HG02938 (cell line): ENCODE measurements at regions not wholly inside any gene's neighbourhood (a gene's known extent, or its start where the extent isn't known, plus 50 kb on each side); places are given as distances from the start of the nearest gene placed in this dataset.
A peak's percentile ranks its signal among the peaks of the same experiment; 100 is the strongest.

ENCODE experiments used
- ATAC-seq: cut with Tn5 transposase; IDR thresholded peaks from one replicate; pipeline ENCODE4 v1.9.1; 2021; ENCODE audit warnings: mild to moderate bottlenecking, moderate library complexity; ENCODE audit not compliant: unreplicated experiment

- ATAC-seq, result no peak
Observed at GRCh38 chr1:90502696-90503095, 214.4 kb downstream of the BARHL2 start.

DNA sequence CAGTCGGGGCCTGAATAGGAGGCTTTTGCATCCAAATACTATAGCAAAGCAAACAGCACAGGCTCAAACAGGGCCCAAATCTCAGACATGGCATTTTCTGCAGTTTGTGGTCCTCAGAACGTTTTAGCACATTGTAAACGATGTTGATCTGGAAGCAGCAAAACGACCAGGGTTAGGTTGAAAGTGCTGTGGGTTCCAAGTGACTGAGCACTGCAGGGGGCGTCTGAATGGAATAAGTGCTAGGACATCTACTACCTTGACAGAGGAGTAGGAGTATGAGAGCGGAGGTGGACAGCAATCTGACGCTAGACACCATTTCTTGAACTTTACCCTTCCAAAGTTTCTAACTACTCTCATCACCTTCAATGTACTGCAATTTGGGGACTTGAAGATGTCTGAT lies 214.9 kb downstream of the BARHL2 start:
- ATAC-seq, result no peak

GRCh38 chr1:90501281-90501680 lies 215.8 kb downstream of the BARHL2 start:
- ATAC-seq, result no peak

GRCh38 chr1:90494748-90495282 lies 222.3 kb downstream of the BARHL2 start:
- no peak for ATAC-seq

GRCh38 chr1:90488451-90488850 lies 228.7 kb downstream of the BARHL2 start:
- no peak for ATAC-seq

GRCh38 chr1:90486996-90487395 lies 230.1 kb downstream of the BARHL2 start:
- ATAC-seq, result no peak

GRCh38 chr1:90486134-90486824 lies 230.8 kb downstream of the BARHL2 start:
- ATAC-seq, result peak; percentile 68

GRCh38 chr1:90480271-90480835 lies 236.7 kb downstream of the BARHL2 start:
- no peak for ATAC-seq

DNA sequence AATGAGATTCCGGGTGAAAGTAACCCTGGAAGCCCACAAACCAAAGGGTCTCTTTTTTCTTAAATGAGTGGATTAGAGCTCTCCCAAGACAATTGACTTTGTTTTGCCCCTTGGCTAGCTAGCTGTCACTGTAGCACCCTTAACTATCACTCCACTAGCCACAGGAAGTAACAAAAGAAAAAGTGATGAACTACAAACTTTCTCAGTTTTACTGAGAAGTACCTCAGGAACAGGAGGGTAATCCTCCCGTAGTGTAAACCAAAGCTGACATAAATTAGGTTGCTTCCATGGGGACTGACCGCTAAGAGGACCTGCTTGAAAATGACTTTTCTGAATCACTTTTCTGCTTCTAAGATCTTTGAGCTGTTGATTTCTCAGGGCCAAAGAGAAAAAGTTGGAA lies 240.1 kb downstream of the BARHL2 start:
- no peak for ATAC-seq

- ATAC-seq, result no peak
Observed at GRCh38 chr1:90476411-90476810, 240.7 kb downstream of the BARHL2 start.

GRCh38 chr1:90475631-90476030 lies 241.5 kb downstream of the BARHL2 start:
- ATAC-seq, result no peak

DNA sequence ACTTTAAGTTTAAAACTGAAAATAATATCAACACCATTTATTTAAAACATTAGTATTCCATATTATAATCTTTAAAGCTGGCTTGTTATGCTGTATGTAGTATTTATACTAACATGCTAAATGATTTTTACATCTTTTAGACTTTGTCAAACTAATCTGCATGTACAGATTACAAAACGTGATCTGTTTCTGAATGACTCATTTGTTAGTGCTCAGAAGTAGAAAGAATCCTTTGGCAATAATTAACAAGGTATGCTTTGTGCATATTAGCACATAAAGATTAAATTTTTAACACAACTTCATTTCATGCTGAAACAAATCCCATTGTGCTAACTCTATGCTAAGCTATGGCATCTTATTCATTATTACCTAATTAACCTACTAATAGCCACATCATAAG lies 242.4 kb downstream of the BARHL2 start:
- no peak for ATAC-seq

- ATAC-seq, result no peak
Observed at GRCh38 chr1:90474158-90474557, 242.9 kb downstream of the BARHL2 start.

- ATAC-seq, result no peak
Observed at GRCh38 chr1:90472775-90473174, 244.3 kb downstream of the BARHL2 start.

DNA sequence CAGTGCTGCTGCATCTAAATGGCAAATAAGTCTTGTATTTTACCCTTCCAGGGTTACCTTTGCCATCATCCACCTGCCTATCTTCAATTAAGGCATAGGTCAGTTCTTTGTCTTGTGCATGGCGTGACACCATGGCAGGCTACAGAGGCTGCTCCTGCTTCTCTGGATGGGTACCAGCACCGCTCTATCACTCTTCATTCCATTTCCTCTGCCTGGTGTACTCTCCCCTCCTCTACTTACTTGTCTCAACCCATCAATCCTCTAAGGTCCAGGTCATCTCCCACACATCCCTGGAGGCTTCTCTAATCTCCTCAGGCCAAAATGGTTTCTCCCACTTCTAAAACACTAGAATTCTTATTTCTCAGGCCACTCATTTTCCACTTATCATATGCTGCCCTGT lies 257.5 kb downstream of the BARHL2 start:
- ATAC-seq, result no peak

GRCh38 chr1:90457985-90458384 lies 259.1 kb downstream of the BARHL2 start:
- no peak for ATAC-seq

DNA sequence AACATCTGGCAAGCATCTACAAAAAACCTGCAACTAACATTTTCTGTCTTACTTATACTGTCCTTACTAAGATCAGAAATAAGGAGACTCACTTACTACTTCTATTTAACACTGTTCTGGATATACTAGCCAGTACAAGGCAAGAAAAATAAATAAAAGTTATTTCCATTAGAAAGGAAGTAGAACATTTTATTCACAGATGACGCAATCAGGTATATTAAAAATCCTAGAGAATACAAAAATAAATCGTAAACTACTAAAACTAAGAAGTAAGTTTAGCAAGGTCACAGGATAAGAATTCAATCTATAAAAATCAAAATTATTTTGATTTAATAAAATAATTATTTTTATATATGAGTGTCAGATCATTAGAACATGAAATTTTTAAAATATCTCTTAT lies 264.6 kb downstream of the BARHL2 start:
- no peak for ATAC-seq

- no peak for ATAC-seq
Observed at GRCh38 chr1:90443354-90443753, 273.7 kb downstream of the BARHL2 start.

DNA sequence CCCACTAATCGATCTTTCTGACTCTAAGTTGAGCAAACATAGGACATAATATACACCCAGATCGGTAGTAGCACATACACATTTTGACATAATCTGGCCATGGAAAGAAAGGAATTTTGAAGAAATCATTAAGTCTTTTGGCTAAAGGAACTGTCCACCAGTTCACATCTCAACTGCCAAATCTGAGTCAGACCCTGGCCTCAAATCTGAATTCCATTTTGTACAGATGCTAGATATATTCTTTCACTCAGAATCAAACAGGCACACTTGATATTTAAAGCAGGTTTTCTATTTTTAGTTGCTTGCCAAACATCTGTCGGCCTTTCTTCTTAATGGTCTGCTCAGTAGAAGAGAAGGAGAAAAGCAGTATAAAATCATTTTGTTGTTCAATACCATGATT lies 281.8 kb downstream of the BARHL2 start:
- ATAC-seq, result no peak

- ATAC-seq, result no peak
Observed at GRCh38 chr1:90434460-90434859, 282.6 kb downstream of the BARHL2 start.

DNA sequence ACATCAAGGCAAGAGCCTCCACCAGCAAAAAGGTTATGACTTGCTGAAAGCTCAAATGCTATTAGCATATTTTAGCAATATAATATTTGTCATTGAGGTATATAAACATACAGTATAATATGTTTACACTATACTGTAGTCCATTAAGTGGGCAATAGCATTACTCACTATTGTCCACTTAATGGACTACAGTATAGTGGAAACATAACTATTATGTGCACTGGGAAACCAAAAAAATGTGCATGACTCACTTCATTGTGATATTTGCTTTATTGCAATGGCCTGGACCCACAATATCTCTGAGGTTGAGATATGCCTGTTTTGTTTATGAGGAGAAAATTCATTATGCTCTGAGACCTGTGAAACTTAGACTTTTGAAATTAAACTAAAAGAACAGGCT lies 300.0 kb downstream of the BARHL2 start:
- no peak for ATAC-seq

DNA sequence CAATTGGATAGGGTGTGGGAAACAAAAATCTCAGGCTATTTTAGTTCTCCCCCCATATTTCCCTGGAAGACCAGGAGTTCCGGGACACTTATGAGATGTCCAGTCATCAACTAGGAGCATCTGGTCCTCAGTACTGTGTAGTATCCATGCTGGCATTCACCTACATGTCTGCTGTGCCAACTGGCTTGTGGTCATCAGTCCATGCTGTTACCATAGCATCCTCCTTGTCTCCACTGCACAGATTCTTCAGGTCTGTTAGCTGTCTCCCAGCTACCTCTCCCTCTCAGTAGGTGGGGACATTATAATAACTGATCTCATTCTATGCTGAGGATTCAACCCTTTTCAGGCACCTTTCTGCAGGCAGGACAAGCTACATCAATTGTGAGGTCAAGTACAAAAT lies 302.9 kb downstream of the BARHL2 start:
- ATAC-seq, result no peak

- ATAC-seq, result no peak
Observed at GRCh38 chr1:90413519-90413918, 303.6 kb downstream of the BARHL2 start.
